Smooth muscle cell of the brain vasculature (primary cell): ENCODE measurements at regions not wholly inside any gene's neighbourhood (a gene's known extent, or its start where the extent isn't known, plus 50 kb on each side); places are given as distances from the start of the nearest gene placed in this dataset.

Source experiments
- DNase-seq: peaks from one replicate; pipeline ENCODE4 v3.0.0-alpha.2; 2012; ENCODE audit warnings: low read depth, low spot score

DNA sequence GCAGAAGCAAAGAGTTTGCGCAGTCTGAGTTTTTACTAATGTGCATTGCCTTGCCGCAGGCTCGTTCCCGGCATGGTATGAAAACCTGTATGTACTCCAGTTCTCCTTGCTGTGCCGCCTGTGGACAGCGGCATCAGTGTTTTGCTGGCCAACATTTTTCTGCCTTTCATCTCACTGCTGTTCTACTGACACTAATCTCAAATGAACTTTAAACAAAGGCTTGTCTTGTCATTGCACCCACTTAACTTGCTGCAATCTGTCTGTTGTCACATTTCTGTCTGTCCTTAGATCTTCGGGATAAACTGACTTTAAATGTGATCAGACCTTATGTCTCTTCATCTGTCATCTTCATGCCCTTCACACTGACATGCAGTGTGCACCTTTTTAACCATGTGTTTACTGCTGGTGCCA is 71.7 kb upstream of the ZNRF2 start:
- DNase-seq, result no peak

DNA sequence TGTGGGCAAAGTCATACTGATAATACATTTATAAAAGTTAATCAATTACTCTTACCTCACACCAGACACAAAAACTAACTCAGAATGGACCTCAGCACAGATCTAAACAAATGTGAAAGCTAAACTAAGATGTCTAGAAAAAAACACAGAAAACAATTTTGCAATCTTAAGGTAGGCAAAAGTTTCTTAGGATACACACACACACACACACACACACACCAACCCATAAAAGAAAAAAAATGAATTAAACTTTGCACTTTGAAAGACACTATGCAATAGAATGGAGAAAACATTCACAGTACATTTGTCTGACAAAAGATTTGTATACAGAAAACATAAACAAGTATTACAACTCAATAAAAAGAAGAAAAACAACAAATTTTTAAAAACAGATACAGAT is 70.8 kb upstream of the ZNRF2 start:
- DNase-seq, result no peak

DNA sequence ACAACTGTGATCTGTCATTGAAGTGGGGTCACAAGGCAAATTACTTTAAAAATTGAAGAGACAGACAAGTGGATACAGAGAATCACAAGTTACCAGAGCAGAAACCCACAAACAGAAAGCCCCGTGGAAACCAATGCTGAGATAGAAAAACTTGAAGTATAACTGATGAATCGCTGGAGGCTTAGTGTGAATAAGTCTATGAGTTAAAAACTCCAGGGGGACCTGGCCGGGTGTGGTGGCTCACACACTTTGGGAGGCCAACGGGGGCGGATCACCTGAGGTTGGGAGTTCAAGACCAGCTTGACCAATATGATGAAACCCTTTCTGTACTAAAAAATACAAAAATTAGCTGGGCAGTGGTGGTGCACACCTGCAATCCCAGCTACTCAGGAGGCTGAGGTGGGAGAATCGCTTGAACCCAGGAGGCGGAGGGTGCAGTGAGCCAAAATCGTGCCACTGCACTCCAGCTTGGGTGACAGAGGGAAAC is 69.7 kb upstream of the ZNRF2 start:
- no peak for DNase-seq

DNA sequence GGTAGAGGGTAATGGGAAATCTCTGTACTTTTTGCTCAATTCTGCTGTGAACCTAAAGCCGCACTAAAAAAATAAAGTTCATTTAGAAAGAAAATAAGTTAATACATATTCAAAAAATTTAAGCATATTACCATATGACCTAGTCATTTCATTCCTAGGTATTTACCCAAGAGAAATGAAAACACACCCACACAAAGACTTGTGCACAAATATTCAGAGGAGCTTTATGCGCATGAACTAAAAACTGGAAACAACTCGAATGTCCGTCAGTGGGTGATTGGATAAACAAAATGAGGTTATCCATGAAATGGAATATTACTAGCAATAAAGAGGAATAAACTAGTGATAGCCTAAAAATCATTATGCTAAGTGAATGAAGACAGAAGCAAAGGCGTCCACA is 62.6 kb upstream of the ZNRF2 start:
- no peak for DNase-seq

DNA sequence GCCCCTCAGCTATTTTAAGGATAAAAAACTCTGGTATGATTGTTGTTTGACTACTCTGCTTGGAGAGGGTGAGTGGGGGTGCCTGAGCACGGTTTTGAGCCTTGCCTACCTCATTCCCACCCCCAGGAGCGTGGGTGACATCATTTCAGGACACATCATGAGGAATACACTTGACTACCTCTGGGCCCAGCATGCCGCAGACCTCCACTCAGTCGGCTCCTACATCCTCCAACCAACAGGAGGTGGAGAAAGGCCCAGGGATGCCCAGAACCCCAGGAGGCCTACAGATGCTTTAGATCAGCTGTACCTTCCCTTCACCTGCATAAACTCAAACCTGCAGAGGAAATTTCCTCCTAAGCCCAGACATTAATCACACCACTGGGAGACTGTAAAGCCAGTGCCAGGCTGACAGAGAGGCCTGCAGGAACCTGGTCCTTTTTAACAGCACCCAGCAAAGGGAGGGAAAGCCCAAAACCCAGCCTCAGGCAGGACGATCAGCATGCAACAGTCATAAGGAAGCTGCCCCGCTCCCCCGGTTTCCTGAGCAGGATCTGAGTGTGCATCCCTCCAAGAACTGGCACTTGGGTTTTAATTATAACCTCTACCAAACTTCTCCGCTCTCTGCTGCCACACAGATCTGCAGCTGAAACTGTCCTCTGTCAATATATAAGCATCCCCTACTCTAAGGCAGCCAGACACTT is 61.7 kb upstream of the ZNRF2 start:
- DNase-seq, result no peak

DNA sequence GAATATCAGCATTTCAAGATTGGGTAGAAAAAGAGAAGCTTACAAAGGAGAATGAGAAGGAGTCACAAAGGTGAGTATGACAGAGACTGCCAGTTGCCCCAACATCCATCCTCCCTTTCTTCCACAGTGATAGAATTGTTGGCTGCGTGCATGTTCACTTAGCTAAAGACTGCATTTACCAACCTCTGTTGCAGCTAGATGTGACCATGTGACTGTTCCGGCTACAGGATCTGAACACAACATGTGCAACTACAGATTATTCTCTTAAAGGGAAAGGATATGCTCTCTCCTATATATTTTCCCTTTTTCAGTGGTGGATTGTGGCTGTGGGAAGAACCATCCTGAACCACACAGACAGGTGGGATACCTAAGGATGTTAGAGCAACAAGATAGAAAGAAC is 60.5 kb upstream of the ZNRF2 start:
- no peak for DNase-seq

DNA sequence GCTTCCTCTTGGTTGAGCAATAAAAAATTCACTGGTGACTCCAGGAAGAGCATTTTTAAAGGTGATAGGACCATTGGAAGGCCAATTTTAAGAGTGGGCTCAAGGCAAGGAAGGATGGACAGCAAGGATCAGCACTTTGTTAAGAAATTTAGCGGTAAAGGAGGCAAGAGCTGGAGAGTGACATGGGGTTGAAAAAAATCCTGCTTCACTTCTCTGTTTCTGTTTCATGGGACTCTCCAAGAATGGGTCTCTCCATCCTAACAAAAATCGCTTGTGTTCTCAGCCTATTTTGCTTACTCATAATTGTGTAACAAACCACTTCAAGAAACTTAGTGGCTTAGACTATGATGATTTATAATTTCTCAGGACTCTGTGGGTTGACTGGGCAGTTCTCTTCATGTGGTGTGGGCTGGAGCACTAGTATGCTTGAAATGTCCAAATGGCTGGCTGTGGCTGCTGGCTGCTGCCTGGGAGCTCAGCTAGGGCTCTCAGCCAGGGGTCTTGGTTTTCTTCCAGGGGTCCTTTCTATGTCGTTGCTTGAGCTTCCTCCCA is 59.8 kb upstream of the ZNRF2 start:
- DNase-seq, result peak; percentile 68

DNA sequence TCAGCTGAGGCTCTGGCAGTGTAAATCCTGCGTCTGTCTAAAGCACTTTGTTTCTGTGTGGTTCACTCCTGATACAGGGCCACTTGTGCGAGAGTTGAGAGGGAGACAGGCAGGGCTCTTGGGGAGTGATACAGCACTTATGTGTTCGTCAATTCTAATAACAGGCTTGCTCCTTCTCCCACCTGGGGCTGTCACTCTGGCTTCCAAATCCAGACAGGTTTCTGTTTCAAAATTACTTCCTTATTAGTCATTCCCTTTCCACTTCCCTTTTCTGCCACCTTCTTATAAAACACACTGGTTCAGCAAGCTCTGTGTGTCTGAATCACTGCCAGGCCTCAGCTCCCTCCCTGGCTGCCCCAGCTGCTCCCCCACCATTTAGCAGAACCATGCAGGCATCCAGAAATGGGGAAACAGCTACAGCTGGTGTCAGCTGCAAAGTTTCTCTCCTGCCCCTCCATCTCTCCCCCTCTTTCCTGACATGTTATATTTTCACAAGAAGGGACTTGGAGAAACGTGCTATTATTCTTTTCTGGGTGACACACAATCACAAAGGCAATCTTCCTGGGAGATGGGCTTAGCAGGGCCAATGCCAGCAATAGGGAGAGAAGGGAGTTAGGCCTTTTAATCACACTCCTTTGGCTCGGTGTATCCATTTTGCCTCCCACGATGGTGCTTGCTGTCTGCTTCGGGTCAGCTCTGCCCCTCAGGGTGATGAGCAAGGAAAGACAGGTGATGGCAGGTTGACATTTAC is 58.4 kb upstream of the ZNRF2 start:
- DNase-seq, result no peak

DNA sequence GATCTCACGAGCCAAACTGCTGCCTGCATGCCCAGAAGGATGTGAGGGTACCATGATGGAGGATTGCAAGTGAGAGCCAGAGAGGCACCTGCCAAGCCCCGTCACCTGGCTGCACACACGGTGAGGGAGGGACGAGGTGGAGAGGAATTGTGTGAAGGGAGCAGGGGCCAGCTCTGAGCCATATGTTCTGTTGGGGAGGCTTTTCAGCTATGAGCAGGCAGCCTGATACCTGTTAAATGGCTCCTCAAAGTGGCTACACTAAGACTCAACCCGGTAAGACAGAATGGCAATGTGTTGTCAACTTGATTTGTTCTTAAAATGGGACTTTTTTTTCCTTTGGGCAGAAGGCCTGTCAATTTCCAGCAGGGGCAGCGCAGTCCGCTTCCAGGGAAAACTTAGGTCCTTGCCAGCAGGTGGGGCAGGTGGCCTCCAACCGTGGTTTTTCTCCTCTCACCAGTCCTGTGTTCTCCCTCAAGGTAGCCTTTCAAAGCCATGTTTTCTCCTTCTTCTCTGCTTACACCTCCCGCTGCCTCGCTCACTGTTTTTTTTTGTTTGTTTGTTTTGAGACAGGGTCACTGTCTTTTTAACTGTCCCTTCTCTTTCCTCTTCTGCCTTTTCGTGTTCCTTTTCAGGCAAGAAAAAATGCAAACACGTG is 57.7 kb upstream of the ZNRF2 start:
- no peak for DNase-seq

DNA sequence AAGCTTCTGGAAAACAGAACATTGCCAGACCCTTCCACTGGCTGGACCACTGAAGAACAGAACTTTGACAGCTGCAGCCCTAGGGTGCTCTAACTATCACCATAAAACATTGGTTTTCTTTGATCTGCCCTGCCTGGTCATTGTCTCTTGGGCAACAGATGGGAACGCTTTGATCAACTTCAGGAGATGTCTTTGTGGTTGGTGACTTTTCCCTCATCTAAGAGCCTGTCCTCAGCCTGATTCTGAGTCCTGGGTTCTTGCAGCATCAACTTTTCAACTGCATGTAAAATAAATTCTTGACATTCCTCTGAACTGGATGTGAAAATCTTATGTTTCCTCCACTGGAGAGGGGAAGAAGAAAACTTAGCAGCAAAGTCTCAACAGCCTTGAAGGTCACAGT is 53.1 kb upstream of the ZNRF2 start:
- no peak for DNase-seq

DNA sequence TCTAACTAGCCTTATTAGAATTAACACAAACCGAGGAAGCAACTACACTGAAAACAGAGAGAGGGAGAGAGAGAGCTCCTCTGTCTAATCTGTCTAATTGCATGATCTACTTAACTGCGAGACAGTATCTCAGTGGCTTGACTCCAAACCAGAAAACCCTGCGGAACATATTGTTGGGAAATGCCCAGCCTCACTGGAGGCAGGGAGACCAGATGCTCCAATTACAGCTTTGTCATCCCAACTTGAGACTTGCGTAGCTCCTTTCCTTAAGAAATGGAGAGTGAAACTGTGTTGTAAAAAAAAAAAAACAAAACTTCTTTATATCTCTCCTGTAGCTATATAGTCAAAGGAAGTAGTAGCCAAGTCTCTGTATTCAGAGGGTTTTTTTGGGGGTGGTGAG is 52.0 kb upstream of the ZNRF2 start:
- no peak for DNase-seq
